ENCODE measurements at regions not wholly inside any gene's neighbourhood (a gene's known extent, or its start where the extent isn't known, plus 50 kb on each side); places are given as distances from the start of the nearest gene placed in this dataset.

- no peak for DNase-seq
Observed at GRCh38 chr2:66382091-66382490, 52.8 kb upstream of the MEIS1 start.

GRCh38 chr2:66379473-66379872 lies 55.5 kb upstream of the MEIS1 start:
- DNase-seq: no peak

DNA sequence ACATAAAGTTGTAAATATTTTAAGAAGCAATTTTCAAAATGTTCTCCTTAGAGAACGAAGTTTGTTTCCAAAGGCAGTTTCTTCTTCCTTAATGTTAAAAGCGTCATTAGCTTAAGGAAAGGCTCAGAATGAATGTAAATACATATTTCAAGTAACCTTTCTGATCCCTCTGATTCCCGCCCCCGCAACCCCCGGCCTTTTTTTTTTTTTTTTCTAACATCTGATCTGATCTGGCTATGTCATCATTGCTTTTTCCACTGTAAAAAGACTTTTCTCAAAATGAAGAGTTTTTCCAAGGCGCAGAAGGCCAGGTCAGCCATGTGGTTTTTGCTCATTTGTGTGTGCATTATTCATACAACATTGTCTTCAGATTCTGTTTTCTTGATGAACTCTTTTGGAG lies 57.1 kb upstream of the MEIS1 start:
- DNase-seq: no peak

DNA sequence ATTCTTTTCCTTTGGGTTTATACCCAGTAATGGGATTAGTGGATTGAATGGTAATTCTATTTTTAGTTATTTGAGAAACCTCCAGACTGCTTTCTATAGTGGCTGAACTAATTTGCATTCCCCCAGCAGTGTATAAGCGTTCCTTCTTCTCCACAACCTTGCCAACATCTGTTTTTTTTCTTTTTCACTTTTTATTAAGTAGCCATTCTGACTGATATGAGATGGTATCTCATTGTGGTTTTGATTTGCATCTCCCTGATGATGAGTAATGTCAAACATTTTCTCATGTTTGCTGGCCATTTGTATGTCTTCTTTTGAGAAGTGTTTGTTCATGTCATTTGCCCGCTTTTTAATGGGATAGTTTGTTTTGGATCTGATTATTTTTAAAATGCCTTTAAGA lies 64.1 kb upstream of the MEIS1 start:
- DNase-seq: no peak

DNA sequence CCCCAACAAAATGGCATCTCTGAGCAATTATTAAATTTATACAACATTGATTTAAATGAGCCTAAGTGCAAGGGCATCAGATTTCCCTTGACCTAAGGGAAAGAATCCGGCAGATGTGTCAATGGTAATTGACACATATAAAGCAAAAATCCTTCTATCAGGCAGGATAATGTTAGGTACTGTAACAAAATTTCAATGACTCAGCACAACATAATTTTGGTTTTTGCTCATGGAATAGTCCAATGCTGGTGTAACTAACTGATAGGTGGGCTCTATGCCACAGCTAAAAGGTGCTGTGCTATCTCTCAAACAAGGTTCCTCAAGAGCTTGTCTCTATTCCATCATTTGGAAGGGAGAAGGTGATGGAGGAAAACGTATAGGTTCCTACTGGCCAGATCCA lies 68.3 kb upstream of the MEIS1 start:
- no peak for DNase-seq

DNA sequence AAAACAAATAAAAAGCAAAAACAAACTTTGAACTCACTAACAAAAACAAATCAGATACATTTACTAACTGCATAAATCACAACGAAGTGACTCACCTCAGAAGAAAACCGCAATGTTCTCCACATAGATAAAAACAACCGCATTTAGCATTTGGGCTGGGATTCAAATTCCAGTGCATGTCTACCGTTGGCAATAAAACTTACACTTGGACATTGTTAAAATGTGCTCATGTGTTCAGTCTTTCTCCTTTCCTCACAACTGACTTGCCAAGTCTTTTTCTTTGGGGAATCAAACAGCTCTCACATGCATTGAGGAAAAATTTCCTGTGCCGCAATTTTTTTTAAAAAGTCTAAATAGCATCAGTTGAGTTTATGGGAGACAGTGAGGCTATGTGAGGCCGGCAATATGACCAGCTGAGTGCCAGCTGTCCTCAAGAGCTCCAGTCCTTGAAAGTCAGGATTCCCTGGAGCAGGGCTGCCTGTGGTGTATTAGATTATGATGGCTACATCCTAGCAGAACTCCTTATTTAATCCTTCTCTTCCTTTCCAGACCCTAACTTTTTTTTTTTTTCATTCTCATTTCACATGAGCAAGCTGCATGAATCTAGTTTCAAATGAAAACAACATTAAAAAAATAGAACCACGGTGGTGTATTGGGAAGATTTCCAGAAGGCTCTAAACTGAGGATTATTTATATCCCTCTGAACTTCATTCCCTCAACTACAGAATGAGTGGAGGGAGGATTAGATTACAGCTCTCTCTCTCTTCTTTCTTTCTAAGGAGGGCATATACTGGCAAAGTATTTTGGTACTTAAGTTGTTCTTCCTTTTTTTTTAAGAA lies 70.2 kb upstream of the MEIS1 start:
- DNase-seq: no peak

DNA sequence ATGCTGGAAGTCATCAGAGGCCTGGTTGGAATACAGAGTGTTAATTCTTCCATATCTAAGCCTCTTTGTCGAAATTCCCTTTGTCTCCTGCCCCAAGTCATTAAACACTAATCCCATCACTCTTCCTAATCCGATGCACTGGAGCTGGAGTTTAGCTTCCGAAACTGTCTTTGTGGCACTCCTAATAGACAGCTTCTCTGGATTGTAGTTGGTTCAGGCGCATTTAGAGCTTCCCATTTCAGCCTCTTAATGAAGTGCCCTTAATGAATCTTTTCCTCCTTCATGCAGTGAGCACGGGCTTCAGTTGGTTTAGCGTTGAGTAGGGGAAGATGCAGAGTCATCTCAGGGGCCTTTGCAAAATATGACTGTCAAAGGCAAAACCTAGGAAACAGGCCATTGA lies 72.2 kb upstream of the MEIS1 start:
- no peak for DNase-seq

DNA sequence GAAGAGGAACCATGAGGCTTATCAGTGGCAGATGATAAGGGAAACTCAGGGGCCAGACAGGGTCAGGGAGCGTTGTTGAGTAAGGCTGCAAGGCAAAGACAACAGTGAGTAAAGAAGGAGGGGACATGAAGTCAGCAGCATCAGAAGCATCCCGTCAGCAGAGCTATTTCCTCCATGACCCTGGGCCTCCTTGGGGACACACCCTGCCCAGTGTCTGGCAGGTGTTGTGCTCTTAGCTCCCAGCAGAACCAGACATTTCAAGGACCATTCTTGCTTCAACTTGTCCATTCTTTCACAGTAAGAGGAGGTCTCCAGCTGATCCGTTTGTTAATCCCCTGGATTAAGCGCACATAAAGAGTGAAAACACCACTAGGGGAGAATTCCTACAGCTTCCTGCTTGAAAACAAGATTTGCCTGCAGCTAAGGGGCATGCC lies 88.7 kb upstream of the MEIS1 start:
- no peak for DNase-seq

DNA sequence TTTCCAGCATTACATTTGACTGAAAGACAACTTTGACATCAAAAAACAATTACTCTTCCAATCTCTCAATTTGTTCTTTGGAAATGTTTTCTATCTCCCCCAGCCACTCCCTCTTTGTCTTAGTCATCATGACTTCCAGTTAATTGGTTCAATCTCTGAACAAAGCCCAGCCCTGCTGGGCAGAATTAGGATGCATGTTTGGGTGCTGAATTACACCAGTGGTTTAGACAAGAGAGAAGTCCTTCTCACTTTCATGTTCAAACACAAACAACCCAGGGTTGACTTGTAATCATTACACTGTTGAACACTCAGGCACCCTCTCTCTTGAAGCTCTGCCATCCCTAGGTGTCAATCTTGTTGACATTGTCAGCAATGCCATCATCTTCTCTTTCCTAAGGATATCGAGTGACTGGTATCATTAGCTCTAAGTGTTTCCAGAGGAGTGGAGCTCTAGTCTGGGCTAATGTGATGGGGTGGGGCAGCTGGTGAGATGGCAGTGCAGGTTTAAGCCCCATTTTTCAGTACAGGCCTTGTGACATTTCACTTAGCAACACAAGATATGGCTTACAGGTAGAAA lies 90.8 kb upstream of the MEIS1 start:
- DNase-seq: no peak

GRCh38 chr2:66343259-66343658 lies 91.7 kb upstream of the MEIS1 start:
- no peak for DNase-seq

- DNase-seq: no peak
Observed at GRCh38 chr2:66340521-66340920, 94.4 kb upstream of the MEIS1 start.

DNA sequence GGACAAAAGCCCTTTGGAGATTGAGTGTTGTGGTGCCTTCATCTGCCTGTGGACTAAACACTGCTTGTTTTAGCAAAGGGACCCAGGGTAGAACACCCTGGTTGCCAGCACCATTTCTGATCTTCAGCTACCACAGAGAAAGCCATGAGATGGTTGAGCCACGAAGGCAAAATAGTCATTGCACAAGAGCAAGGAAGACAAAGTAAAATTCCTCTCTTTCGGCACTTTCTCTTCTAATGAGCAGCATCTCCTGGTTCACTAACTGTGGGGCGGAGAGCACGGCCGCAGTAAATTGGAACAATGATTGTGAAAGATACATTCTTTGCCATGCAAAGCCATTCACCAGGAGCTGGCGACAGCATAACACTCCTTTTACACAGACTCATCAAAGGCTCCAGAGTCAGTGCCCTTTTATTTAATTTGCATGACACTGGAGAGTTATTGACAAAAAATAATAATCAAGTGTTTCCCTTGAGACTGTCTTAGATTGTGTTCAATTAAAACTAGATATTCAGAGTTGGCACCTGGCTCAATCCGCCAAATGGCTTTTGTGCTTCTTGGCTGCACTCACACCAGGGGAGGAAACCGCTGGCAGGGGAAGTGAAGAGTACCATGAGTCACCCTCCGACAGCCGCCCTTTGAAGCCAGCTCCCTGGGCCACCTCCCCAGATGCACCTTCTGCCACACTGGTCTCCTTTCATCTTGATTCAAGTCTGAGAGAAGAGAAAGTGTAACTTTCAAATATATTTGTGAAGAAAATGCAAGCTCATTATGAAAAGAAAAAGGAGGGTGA lies 100.5 kb upstream of the MEIS1 start:
- no peak for DNase-seq

DNA sequence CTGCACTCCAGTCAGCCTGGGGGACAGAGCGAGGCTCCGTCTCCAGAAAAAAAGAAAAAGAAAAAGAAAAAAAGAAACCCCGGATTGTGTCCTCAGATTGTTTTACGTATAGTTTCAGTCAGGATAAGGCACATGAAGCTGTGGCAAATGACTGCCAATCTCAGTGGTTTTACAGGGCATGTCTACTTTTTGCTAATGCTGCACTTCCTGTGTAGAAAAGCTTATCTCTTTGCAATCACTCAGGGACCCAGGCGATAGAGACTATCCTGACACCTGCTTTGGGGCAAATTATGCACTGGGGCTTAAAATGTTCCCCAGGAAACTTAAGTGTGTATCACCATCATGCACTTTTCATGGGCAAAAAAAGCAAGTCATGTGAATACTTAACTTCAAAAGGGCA lies 103.7 kb upstream of the MEIS1 start:
- no peak for DNase-seq

DNA sequence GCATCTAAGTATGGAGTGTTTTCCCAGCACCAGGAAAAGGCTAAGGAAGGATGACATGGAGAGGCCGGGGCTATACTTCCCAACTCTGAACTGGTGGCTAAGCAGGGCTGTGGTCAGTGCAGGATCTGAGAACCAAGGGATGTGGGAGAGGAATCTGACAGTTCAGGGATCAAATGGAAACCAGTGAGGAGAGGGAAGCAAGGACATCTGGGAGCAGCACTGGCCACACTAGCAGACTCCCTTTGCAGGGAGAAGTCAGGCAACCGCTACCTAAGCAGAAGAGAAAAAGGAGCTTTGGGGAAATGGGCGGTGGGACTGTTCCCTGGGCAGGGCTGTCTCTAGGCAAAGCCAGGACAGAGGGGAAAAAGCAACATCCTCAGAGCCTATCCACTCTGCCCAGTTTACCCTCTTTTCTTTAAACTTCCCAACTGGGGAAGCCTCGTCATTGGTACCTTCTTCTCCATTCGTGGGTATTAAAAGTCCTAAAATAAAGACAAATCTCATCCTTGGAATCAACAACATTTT lies 105.8 kb upstream of the MEIS1 start:
- no peak for DNase-seq

- no peak for DNase-seq
Observed at GRCh38 chr2:66327066-66327740, 107.7 kb upstream of the MEIS1 start.

DNA sequence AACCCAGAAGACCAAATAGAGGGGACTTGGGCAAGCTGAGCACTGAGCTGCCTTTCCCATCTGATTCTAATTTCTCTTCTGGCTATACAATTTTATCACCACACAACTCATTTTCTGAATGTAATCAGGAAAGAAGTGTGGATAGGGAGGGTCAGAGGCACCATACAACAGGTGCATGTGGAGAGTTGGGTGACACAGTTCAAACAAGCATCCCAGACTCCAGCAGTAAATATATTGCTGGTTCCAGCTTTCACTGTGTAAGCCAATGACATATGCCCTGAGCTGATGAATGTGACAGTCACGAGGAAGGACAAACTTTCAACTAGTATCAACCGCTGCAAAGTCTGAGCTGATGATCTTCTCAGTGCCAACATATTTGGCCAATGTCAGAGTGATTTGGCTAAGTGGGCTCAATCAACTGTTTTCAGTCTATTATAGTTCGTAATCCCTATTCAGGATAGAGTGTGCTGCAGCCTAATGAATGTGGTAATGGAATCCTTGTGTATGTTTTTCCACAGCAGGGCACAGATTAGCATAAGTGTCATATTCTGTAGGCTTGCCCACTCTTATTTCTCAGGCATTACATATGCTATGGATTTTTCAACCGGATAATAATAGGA lies 109.9 kb upstream of the MEIS1 start:
- no peak for DNase-seq

DNA sequence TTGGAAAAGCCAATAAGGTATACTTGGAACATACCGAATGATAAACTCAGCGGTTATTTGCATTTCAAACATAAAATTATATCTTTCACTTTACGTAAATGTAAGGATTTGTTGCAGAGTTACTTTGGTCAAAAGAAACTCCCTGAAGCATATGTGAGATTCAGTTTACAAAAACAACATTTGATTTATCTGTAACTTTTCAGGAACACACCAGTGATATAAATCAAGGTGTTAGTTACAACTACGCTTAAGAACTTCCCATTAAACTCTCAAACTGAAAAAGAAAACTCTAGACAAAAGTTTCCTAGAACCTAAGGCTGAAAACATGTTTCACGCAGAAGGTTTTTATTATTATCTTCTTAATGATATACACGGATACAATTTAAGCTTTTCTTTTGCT lies 110.6 kb upstream of the MEIS1 start:
- no peak for DNase-seq

DNA sequence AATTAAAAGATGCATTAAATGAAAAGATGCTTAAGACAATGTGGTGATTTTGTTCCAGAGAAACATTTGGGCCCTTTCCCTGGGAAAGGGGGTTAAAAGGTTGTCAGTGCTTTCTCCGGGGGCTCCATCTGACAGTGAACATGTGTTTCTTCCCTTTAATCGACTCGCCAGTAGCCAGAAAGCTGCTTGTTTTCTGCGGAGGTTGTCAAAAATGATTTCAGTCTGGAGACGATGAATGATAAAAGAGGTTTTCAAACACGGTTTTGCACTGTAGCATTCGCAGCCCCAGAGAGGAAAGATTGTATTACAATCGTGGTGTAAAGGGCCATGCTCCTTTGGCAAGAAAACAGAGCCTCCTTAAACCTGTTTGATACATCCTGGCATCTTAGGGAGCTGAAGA lies 111.5 kb upstream of the MEIS1 start:
- DNase-seq: no peak

GRCh38 chr2:66322506-66323260 lies 112.2 kb upstream of the MEIS1 start:
- DNase-seq: no peak

DNA sequence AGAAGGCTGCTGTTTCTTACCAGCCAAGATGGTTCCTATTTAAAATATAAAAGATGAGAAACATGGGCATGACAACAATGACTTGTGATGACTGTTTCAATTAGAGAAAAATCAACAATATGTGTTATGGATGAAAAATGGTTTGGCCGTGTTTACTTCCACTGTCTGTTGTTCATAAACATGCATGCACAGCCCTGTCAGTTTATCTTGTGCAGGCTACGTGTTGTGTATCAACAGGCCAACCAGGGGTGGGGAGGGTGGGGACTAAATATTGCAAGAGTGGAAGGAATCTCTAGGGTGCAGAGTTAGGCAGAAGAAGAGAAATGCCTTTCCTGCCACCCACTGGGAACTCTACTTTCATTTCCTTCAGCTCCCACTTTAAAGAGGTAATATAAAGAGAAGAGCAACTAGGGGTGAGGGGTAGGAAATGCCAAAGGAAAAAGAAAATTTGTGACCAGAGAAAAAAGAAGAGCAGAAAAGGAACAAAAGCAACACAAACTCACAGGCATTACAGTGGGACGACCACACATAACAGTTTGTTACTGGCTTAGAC lies 116.8 kb upstream of the MEIS1 start:
- DNase-seq: no peak

- DNase-seq: no peak
Observed at GRCh38 chr2:66317268-66317890, 117.5 kb upstream of the MEIS1 start.

All from CD4-positive, alpha-beta T cell treated with Interleukin-15 for 1 hour (primary cell).